ENCODE measurements at regions not wholly inside any gene's neighbourhood (a gene's known extent, or its start where the extent isn't known, plus 50 kb on each side); places are given as distances from the start of the nearest gene placed in this dataset.

- no peak overlapping the region for H3K9ac ChIP-seq (ENCODE audit: low read length)
- no peaks in the 10 kb centered on the region for H3K36me3 ChIP-seq (ENCODE audit: insufficient read depth, low read length)
- H3K27ac ChIP-seq (ENCODE audit: low read depth, low read length), result no peak overlapping the region
- H3K4me3 ChIP-seq (ENCODE audit: low read depth in 1 of 2, low read length in 2 of 2), result no peak overlapping the region
- no peaks in the 10 kb centered on the region for H3K4me1 ChIP-seq (ENCODE audit: insufficient read depth, low read length)
- no peaks in the 10 kb centered on the region for H3K27me3 ChIP-seq (ENCODE audit: control insufficient read depth in 1 of 2, insufficient read depth in 2 of 2, low read length in 2 of 2)
- H3K9me3 ChIP-seq (ENCODE audit: low read length), result no peaks in the 10 kb centered on the region
These were observed 130.2 kb upstream of the HMGA2 start for GRCh38 chr12:65694130-65694529.

- no peaks in the 10 kb centered on the region for H3K27me3 ChIP-seq (ENCODE audit: control insufficient read depth in 1 of 2, insufficient read depth in 2 of 2, low read length in 2 of 2)
- no peak overlapping the region for H3K4me3 ChIP-seq (ENCODE audit: low read depth in 1 of 2, low read length in 2 of 2)
- H3K36me3 ChIP-seq (ENCODE audit: insufficient read depth, low read length), result no peaks in the 10 kb centered on the region
- H3K9me3 ChIP-seq (ENCODE audit: low read length), result no peaks in the 10 kb centered on the region
- no peak overlapping the region for H3K9ac ChIP-seq (ENCODE audit: low read length)
- H3K27ac ChIP-seq (ENCODE audit: low read depth, low read length), result no peak overlapping the region
- no peaks in the 10 kb centered on the region for H3K4me1 ChIP-seq (ENCODE audit: insufficient read depth, low read length)
These were observed 129.0 kb upstream of the HMGA2 start for GRCh38 chr12:65695113-65695865.

- Histone ChIP-seq H3K27me3 (ENCODE audit: control insufficient read depth in 1 of 2, insufficient read depth in 2 of 2, low read length in 2 of 2) (no peaks in the 10 kb centered on the region), H3K9me3 (ENCODE audit: low read length) (no peaks in the 10 kb centered on the region), H3K9ac (ENCODE audit: low read length) (no peak overlapping the region), H3K4me1 (ENCODE audit: insufficient read depth, low read length) (no peaks in the 10 kb centered on the region), H3K27ac (ENCODE audit: low read depth, low read length) (no peak overlapping the region), H3K4me3 (ENCODE audit: low read depth in 1 of 2, low read length in 2 of 2) (no peak overlapping the region), H3K36me3 (ENCODE audit: insufficient read depth, low read length) (no peaks in the 10 kb centered on the region)
These were observed 128.1 kb upstream of the HMGA2 start for GRCh38 chr12:65696227-65696626.

GRCh38 chr12:65699251-65699650 lies 125.0 kb upstream of the HMGA2 start:
- H3K27me3 ChIP-seq (ENCODE audit: control insufficient read depth in 1 of 2, insufficient read depth in 2 of 2, low read length in 2 of 2), result no peaks in the 10 kb centered on the region
- H3K36me3 ChIP-seq (ENCODE audit: insufficient read depth, low read length), result no peaks in the 10 kb centered on the region
- H3K27ac ChIP-seq (ENCODE audit: low read depth, low read length), result no peak overlapping the region
- no peak overlapping the region for H3K4me3 ChIP-seq (ENCODE audit: low read depth in 1 of 2, low read length in 2 of 2)
- no peak overlapping the region for H3K9ac ChIP-seq (ENCODE audit: low read length)
- H3K9me3 ChIP-seq (ENCODE audit: low read length), result no peaks in the 10 kb centered on the region
- H3K4me1 ChIP-seq (ENCODE audit: insufficient read depth, low read length), result no peaks in the 10 kb centered on the region

- H3K27ac ChIP-seq (ENCODE audit: low read depth, low read length), result no peak overlapping the region
- no peaks in the 10 kb centered on the region for H3K9me3 ChIP-seq (ENCODE audit: low read length)
- no peaks in the 10 kb centered on the region for H3K27me3 ChIP-seq (ENCODE audit: control insufficient read depth in 1 of 2, insufficient read depth in 2 of 2, low read length in 2 of 2)
- no peaks in the 10 kb centered on the region for H3K36me3 ChIP-seq (ENCODE audit: insufficient read depth, low read length)
- no peak overlapping the region for H3K9ac ChIP-seq (ENCODE audit: low read length)
- H3K4me1 ChIP-seq (ENCODE audit: insufficient read depth, low read length), result no peaks in the 10 kb centered on the region
- H3K4me3 ChIP-seq (ENCODE audit: low read depth in 1 of 2, low read length in 2 of 2), result no peak overlapping the region
These were observed 121.1 kb upstream of the HMGA2 start for GRCh38 chr12:65703176-65703575.

GRCh38 chr12:65705380-65705876 lies 118.9 kb upstream of the HMGA2 start:
- H3K27ac ChIP-seq (ENCODE audit: low read depth, low read length), result no peak overlapping the region
- H3K27me3 ChIP-seq (ENCODE audit: control insufficient read depth in 1 of 2, insufficient read depth in 2 of 2, low read length in 2 of 2), result no peaks in the 10 kb centered on the region
- no peak overlapping the region for H3K9ac ChIP-seq (ENCODE audit: low read length)
- no peaks in the 10 kb centered on the region for H3K36me3 ChIP-seq (ENCODE audit: insufficient read depth, low read length)
- H3K4me3 ChIP-seq (ENCODE audit: low read depth in 1 of 2, low read length in 2 of 2), result no peak overlapping the region
- no peaks in the 10 kb centered on the region for H3K4me1 ChIP-seq (ENCODE audit: insufficient read depth, low read length)
- no peaks in the 10 kb centered on the region for H3K9me3 ChIP-seq (ENCODE audit: low read length)

GRCh38 chr12:65707051-65707450 lies 117.2 kb upstream of the HMGA2 start:
- no peak overlapping the region for H3K27ac ChIP-seq (ENCODE audit: low read depth, low read length)
- no peaks in the 10 kb centered on the region for H3K9me3 ChIP-seq (ENCODE audit: low read length)
- H3K9ac ChIP-seq (ENCODE audit: low read length), result no peak overlapping the region
- no peak overlapping the region for H3K4me3 ChIP-seq (ENCODE audit: low read depth in 1 of 2, low read length in 2 of 2)
- H3K36me3 ChIP-seq (ENCODE audit: insufficient read depth, low read length), result no peaks in the 10 kb centered on the region
- H3K4me1 ChIP-seq (ENCODE audit: insufficient read depth, low read length), result no peaks in the 10 kb centered on the region
- H3K27me3 ChIP-seq (ENCODE audit: control insufficient read depth in 1 of 2, insufficient read depth in 2 of 2, low read length in 2 of 2), result no peaks in the 10 kb centered on the region

- Histone ChIP-seq H3K27me3 (ENCODE audit: control insufficient read depth in 1 of 2, insufficient read depth in 2 of 2, low read length in 2 of 2) (no peaks in the 10 kb centered on the region), H3K4me3 (ENCODE audit: low read depth in 1 of 2, low read length in 2 of 2) (no peak overlapping the region), H3K9ac (ENCODE audit: low read length) (no peak overlapping the region), H3K9me3 (ENCODE audit: low read length) (no peaks in the 10 kb centered on the region), H3K36me3 (ENCODE audit: insufficient read depth, low read length) (no peaks in the 10 kb centered on the region), H3K4me1 (ENCODE audit: insufficient read depth, low read length) (no peaks in the 10 kb centered on the region), H3K27ac (ENCODE audit: low read depth, low read length) (no peak overlapping the region)
These were observed 111.9 kb upstream of the HMGA2 start for GRCh38 chr12:65712260-65713004.

- H3K4me1 ChIP-seq (ENCODE audit: insufficient read depth, low read length), result no peaks in the 10 kb centered on the region
- no peaks in the 10 kb centered on the region for H3K36me3 ChIP-seq (ENCODE audit: insufficient read depth, low read length)
- no peak overlapping the region for H3K4me3 ChIP-seq (ENCODE audit: low read depth in 1 of 2, low read length in 2 of 2)
- H3K27ac ChIP-seq (ENCODE audit: low read depth, low read length), result no peak overlapping the region
- H3K9me3 ChIP-seq (ENCODE audit: low read length), result no peaks in the 10 kb centered on the region
- H3K27me3 ChIP-seq (ENCODE audit: control insufficient read depth in 1 of 2, insufficient read depth in 2 of 2, low read length in 2 of 2), result no peaks in the 10 kb centered on the region
- H3K9ac ChIP-seq (ENCODE audit: low read length), result no peak overlapping the region
These were observed 108.3 kb upstream of the HMGA2 start for GRCh38 chr12:65715961-65716360.

- H3K27ac ChIP-seq (ENCODE audit: low read depth, low read length), result no peak overlapping the region
- H3K9ac ChIP-seq (ENCODE audit: low read length), result no peak overlapping the region
- H3K36me3 ChIP-seq (ENCODE audit: insufficient read depth, low read length), result no peaks in the 10 kb centered on the region
- no peaks in the 10 kb centered on the region for H3K4me1 ChIP-seq (ENCODE audit: insufficient read depth, low read length)
- H3K4me3 ChIP-seq (ENCODE audit: low read depth in 1 of 2, low read length in 2 of 2), result no peak overlapping the region
- no peaks in the 10 kb centered on the region for H3K9me3 ChIP-seq (ENCODE audit: low read length)
- no peaks in the 10 kb centered on the region for H3K27me3 ChIP-seq (ENCODE audit: control insufficient read depth in 1 of 2, insufficient read depth in 2 of 2, low read length in 2 of 2)
These were observed 103.8 kb upstream of the HMGA2 start for GRCh38 chr12:65720136-65721130.
